GM18507 (cell line): ENCODE measurements at regions not wholly inside any gene's neighbourhood (a gene's known extent, or its start where the extent isn't known, plus 50 kb on each side); places are given as distances from the start of the nearest gene placed in this dataset.
"Not testable (repeated sequence)": the region's sequence is repeated elsewhere in the genome, so short reads cannot be mapped to it uniquely, and the experiment has no call there.

Experiments
- DNase-seq: peaks from one replicate; pipeline ENCODE4 v3.0.0; 2011; ENCODE audit warnings: low read depth; ENCODE audit not compliant: insufficient read length; ENCODE audit errors: extremely low spot score
- FAIRE-seq: peaks from 2 replicates; lab custom pipeline; 2011; peaks lifted over from hg19 to GRCh38; lab: Jason Lieb, UNC

GRCh38 chr5:57659886-57660285, 177.3 kb upstream of the ACTBL2 start:
- FAIRE-seq (no peak), DNase-seq (no peak)

DNA sequence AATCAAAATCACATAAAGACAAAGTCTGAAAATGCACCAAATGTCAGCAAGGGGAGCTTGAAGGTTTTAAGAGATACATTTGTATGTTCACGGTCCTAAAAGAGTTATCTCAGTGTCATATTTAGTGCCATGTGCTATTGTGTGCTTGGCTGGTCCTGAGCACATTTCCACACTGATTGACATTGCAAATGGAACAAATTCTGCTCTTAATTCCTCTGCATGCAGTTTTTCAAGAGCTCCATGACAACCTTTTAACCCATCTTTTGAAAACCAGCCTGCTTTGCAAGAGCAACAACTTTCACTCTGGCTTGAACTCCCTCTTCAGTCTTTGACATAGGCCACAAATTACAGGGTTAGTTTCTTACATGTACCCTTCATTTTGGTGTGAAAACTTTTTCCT, 175.4 kb upstream of the ACTBL2 start:
- DNase-seq, result no peak
- FAIRE-seq, result no peak

GRCh38 chr5:57655228-57655627, 172.6 kb upstream of the ACTBL2 start:
- FAIRE-seq, result no peak
- DNase-seq, result no peak

DNA sequence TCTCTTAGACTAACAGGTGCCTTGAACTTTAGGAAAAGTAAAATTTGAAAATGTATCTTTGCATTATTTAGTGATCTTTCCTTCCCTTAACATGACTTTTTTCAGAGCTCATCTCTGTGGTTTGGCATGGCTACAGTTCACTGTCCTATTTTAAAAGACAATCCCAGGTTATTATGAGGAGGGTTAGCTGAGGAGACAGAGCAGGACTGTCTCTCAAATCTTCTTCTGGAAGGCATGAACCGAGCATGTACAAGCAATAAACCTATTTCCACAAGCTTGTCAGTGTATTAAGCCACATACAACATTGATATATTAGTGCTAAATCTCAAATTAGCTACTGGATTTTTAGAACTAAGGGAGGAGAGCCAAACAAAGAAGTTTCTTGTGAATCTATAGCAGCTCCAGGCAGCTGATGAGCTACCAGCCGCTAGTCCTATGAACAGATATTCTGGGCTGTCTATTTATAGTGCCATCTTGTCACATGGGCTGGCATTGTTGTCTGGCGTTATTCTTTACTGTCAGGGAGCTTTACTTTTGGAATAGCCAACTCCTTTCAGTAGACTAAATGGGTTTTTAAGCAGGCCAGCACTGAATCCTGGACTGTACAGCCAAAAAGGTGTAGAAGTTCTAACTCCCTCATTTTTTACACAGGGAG, 171.2 kb upstream of the ACTBL2 start:
- DNase-seq, result no peak
- FAIRE-seq, result no peak

- FAIRE-seq, result no peak
Observed at GRCh38 chr5:57651127-57651526, 168.5 kb upstream of the ACTBL2 start.

GRCh38 chr5:57650360-57651069, 167.9 kb upstream of the ACTBL2 start:
- FAIRE-seq (peak; percentile 80), DNase-seq (peak; percentile 2)

More at GRCh38 chr5:57651127-57651526, 168.5 kb upstream of the ACTBL2 start:
- DNase-seq, result no peak

DNA sequence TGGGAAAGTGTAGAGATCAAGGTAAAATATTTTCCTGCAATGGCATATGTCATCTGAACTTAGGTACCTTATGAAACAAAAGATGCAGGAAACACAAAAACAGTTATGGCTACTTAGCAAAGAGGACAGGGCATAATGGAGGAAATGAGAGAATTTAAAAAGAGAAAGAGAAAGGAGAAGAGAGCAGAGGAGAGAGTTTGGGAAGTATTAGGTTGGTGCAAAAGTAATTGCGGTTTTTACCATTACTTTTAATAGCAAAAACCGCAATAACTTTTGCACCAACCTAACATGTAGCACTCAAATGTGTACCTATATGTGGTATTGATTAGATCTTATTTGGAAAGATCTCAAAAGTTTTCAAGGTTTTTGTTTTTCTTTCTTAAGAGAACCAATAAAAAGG, 160.1 kb upstream of the ACTBL2 start:
- peak; percentile 21 for FAIRE-seq

DNA sequence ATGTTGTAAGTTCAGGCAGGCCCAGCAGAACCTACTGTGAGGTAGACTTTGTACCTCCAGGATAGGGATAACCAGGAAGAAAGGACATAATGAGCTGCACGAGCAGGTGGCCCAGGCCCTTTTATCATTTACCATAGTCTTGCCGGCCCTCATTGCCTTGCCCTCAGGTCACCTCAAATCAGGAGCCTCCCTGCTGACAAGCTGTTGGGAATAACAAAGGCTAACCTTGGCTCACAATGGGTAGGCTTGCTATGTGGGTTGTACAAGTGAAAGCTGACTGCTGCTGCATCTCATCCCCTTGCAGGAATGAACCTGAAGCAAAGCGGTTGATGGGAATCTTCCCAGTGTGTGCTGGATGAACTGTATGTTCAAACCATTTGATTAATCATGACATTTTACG, 159.5 kb upstream of the ACTBL2 start:
- DNase-seq (no peak), FAIRE-seq (no peak)

More for the DNA sequence above, 160.1 kb upstream of the ACTBL2 start:
- DNase-seq, result no peak

- FAIRE-seq (no peak), DNase-seq (no peak)
Observed at GRCh38 chr5:57635146-57635777, 152.7 kb upstream of the ACTBL2 start.

DNA sequence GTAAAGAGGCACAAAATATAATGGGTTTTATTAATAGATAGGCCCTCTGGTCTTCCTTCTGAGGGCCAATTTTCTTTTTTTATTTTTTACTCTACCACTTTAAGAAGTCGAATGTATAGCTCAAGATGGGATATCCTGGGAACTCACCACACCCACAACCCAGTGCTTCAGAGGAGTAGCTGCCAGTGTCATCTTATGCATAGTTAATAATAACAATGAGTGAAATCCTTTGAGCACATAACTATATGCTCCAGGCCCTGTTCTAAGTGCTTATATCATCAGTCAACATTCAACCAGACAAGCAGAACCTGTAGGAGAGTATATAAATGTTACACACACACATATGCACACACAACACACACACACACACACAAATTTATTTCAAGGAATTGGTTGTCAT, 150.3 kb upstream of the ACTBL2 start:
- DNase-seq (no peak), FAIRE-seq (no peak)

- not testable (repeated sequence) for DNase-seq, FAIRE-seq
Observed at GRCh38 chr5:57631139-57631538, 148.5 kb upstream of the ACTBL2 start.

- FAIRE-seq, result no peak
- DNase-seq, result no peak
Observed at GRCh38 chr5:57627661-57628060, 145.1 kb upstream of the ACTBL2 start.

- FAIRE-seq (no peak), DNase-seq (no peak)
Observed at GRCh38 chr5:57626703-57627102, 144.1 kb upstream of the ACTBL2 start.

GRCh38 chr5:57621624-57622023, 139.0 kb upstream of the ACTBL2 start:
- FAIRE-seq (no peak), DNase-seq (no peak)

GRCh38 chr5:57618767-57619381, 136.3 kb upstream of the ACTBL2 start:
- DNase-seq, result no peak
- no peak for FAIRE-seq

DNA sequence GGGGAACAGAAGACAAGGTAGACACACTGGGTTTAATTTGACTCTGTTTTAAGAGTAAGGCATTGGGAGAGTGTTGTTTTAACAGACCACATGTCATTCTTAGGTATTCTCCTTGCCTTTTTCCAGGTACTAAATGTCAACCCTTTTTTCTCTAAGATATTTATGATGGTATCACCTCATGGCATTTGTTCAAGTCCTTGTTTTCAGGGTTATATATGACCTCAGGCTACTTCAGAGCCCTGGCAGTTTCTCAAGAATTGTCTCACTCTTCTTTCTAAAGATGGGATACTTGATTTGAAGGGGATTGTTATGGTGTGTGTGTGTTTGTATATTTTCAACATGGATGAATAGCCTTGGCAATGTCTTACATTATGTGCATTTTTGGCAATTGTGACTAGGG, 131.1 kb upstream of the ACTBL2 start:
- FAIRE-seq, result no peak
- DNase-seq, result no peak

- FAIRE-seq, result no peak
- DNase-seq, result no peak
Observed at GRCh38 chr5:57611177-57611576, 128.6 kb upstream of the ACTBL2 start.

GRCh38 chr5:57608542-57608941, 125.9 kb upstream of the ACTBL2 start:
- DNase-seq (no peak), FAIRE-seq (no peak)

DNA sequence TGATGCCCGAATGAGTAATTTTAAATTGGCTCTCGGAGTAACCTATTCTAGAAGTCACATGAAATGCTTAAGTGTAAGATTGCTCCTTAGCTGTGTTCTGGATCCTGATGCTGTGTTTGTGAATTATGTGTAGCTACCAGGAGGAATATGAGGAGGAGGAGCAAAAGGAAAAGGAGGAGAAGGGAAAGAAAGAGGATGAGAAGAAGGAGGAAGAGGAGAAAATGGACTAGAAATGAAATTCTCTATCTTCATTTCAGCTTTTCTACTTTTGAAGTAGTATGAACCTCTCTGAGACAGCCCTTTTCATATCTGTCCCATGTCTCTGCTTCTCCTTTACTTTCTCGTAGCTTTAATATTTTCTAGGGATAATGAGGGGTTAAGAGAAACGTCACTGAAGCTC, 119.4 kb upstream of the ACTBL2 start:
- FAIRE-seq, result no peak
- DNase-seq, result no peak

GRCh38 chr5:57600321-57600720, 117.7 kb upstream of the ACTBL2 start:
- DNase-seq (no peak), FAIRE-seq (no peak)
